Astrocyte of the cerebellum (primary cell): ENCODE measurements at regions not wholly inside any gene's neighbourhood (a gene's known extent, or its start where the extent isn't known, plus 50 kb on each side); places are given as distances from the start of the nearest gene placed in this dataset.
"Not testable (repeated sequence)": the region's sequence is repeated elsewhere in the genome, so short reads cannot be mapped to it uniquely, and the experiment has no call there.

Source experiments
- DNase-seq: peaks from one replicate; pipeline ENCODE4 v3.0.0-alpha.2; 2011; ENCODE audit warnings: low read depth
- H3K4me3 ChIP-seq: 2 replicates; pipeline ENCODE4 v1.5.1; 2011; ENCODE audit warnings: mild to moderate bottlenecking, low read depth, low read length, moderate library complexity
- in situ Hi-C: cut with HindIII; loops from 2 replicates; pipeline ENCODE4 v1.10.0; 2017; ENCODE audit warnings: low sequenced_read_pairs
- TF ChIP-seq, protein P1 (sequence below): IDR thresholded peaks from 2 replicates; pipeline ENCODE4 v1.5.1; 2012; ENCODE audit warnings: low read length, low read depth, moderate library complexity, mild to moderate bottlenecking; ENCODE audit errors: missing control alignments

DNA sequence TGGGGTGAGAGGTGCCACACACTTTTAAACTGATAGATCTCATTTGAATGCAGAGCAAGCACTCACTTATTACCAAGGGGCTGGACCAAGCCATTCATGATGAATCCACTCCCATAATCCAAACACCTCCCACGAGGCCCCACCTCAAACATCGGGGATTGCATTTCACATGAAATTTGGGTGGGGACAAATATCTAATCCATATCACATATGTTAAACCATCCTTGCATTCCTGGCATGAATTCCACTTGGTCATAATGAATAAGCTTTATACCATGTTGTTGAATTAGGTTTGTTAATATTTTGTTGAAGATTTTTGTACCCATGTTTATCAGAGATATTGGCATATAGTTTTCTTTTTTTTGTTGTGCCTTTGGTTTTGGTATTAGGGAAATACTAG, 1198.7 kb upstream of the ATXN8OS start:
- no peak overlapping the region for H3K4me3 ChIP-seq
- DNase-seq: no peak
- in situ Hi-C loops: no loop called here
- TF ChIP-seq, protein P1, sequence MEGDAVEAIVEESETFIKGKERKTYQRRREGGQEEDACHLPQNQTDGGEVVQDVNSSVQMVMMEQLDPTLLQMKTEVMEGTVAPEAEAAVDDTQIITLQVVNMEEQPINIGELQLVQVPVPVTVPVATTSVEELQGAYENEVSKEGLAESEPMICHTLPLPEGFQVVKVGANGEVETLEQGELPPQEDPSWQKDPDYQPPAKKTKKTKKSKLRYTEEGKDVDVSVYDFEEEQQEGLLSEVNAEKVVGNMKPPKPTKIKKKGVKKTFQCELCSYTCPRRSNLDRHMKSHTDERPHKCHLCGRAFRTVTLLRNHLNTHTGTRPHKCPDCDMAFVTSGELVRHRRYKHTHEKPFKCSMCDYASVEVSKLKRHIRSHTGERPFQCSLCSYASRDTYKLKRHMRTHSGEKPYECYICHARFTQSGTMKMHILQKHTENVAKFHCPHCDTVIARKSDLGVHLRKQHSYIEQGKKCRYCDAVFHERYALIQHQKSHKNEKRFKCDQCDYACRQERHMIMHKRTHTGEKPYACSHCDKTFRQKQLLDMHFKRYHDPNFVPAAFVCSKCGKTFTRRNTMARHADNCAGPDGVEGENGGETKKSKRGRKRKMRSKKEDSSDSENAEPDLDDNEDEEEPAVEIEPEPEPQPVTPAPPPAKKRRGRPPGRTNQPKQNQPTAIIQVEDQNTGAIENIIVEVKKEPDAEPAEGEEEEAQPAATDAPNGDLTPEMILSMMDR: no peak

DNA sequence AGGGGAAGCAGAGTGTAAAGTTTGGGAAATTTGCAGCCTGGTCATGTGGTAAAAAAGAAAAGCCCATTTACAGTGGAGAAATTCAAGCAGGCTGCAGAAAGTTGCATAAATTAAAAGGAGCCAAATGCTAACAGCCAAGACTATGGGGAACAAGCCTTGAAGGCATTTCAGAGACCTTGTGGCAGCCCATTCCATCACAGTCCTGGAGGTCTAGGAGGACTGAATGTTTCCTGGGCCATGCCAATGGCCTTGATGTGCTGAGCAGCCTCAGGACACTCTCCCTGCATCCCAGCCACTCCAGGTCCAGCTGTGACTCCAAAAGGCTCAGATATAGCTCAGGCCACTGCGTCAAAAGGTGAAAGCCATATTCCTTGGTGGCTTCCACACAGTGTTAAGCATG, 1202.4 kb upstream of the ATXN8OS start:
- no peak overlapping the region for H3K4me3 ChIP-seq
- DNase-seq: no peak
- TF ChIP-seq, protein P1: no peak
- in situ Hi-C loops: no loop called here

DNA sequence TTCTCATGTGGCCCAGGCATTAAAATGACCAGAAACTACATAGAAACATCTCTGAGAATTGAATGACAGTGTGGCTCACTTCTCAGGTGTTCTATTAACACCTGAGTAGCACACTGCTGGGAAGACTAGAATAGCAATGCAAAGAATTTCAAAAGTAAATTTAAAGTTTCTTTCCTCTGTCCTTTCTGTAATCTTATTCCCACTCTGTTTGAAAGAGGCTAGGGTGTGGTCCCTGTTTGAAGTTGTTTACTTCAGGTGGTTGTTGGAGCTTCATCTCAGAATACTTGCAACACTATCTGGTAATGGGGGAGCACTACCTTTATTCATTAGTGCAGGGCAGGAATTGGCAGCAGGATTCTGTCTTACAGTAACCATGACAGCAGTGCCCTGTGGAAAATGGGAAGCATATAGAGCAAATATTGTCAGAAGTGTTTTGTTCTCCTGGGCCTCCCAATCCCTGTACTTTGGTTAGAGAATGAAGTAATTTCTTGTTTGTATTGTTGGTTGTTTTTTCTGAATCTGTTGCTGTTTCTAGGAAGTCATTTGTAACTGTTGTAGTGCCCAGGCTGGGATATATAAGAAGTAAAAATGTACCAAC, 1210.2 kb upstream of the ATXN8OS start:
- no peak overlapping the region for H3K4me3 ChIP-seq
- in situ Hi-C loops: no loop called here
- TF ChIP-seq, protein P1: no peak
- DNase-seq: no peak

DNA sequence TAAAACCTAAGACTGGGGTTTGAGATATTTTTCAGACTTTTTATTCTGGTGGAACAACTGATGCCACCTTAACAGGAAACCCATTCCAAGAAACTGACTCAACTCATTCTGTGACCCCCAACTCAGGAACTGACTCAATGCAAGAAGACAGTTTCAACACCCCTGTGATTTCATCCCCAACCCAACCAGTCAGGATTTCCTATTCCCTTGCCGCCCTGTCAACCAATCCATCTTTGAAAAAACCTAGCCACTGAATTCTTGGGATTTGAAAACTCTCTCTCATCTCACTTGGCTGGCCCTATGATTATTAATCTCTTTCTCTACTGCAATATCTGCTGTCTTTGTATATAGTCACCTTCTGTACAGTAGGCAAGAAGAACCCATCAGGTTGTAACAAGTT, 1211.9 kb upstream of the ATXN8OS start:
- in situ Hi-C loops: no loop called here
- TF ChIP-seq, protein P1: no peak
- no peak overlapping the region for H3K4me3 ChIP-seq
- no peak for DNase-seq

DNA sequence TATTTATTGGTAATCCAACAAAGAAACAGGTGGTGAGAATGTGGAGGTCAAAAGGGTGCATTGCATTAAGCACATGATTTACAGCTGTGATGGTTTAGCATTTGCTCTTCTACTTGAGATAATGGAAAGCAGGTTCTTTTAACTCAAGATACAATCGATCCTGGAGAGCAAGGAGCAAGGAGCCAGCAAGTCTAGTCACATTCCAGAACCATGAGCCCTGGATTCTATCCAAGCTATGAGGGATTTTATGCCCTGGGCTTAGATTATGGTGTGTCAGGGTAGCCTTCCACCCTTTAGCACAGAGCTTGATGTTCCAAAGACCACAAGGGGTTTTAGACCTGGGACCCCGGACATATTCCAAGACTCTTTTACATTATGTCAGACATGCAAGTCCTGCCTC, 1213.9 kb upstream of the ATXN8OS start:
- DNase-seq, H3K4me3 ChIP-seq, in situ Hi-C loops: not testable (repeated sequence)

DNA sequence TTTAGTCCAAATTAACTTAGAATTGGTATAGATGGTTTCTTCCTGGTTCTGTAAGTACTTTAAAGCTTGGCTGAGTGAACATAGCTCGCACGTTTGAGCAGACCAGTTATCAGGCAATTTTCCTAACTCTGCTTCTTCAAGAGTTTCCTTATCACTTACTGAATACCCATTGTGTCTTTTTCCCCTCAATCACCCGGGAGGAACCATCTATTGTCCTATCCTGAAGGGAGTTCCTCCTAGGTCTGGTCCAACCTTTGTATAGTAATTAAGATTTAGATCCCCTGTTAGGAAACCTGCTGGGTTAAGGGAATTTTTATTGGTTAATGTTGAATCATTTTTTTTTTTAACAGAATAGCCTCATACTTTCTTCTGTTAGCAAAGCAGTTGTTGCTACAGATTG, 1215.0 kb upstream of the ATXN8OS start:
- DNase-seq, in situ Hi-C loops, H3K4me3 ChIP-seq: not testable (repeated sequence)

DNA sequence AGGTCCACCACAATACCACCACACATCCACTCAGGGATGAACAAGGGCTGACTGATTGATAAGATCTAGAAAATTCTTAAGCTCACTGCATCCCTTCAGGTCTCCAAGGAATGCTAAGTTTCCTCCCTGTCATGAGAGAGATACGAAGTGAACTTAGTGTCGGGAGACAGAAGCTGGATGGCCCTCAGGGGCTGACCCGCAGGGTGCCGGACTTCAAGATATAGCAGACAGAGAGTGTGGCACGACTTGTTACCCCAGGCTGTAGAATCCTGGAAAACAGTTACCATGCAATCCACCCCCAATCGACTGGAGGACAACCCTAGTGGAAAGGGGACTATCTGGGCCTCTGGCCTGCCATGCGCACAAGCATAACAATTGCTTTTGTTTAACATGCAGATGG, 1217.5 kb upstream of the ATXN8OS start:
- in situ Hi-C loops, DNase-seq, H3K4me3 ChIP-seq: not testable (repeated sequence)

DNA sequence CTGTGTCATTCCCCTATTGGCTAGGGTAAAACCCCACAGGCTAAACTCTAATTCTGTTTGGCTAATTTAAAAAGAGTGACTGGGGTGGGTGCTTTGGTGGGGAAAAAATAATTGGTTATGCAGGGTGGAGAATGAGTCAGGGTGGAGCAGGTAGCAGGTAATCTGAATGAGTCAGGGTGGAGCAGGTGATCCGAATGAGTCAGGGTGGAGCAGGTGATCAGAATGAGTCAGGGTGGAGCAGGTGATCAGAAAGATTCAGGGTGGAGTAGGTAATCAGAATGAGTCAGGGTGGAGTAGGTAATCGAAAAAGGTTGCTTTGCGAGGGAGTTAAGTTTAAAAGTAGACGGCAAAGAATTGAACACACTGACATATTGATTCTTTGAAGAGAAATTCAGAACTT, 1218.8 kb upstream of the ATXN8OS start:
- H3K4me3 ChIP-seq: no peak overlapping the region
- TF ChIP-seq, protein P1: no peak
- no peak for DNase-seq
- in situ Hi-C loops: no loop called here
